IPS-11a (cell line): ENCODE measurements at regions not wholly inside any gene's neighbourhood (a gene's known extent, or its start where the extent isn't known, plus 50 kb on each side); places are given as distances from the start of the nearest gene placed in this dataset.

Source experiments
- H3K4me3 ChIP-seq: one replicate; pipeline ENCODE4 v1.5.1; 2013; ENCODE audit warnings: low read depth, low read length, control low read depth

DNA sequence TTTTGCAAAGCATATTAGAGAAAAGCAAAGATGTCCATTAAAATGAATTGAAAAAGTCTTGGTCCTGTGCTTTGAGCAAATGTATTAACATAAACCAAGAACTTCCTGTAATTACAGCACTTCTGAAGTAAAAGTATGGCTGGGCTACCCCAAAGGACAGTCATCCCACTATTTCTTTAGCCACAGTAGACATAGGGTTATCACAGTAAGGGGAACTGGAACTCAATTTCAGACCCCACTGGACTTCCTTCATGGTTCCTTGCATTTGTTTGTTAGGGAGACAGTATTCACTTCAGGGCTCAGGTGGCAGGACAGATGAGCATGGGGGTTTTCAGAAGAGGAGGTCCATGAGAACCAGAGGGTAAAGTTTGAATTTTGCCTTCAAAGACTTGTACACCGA lies 203.1 kb upstream of the PDE1C start:
- H3K4me3 ChIP-seq, result no peak overlapping the region

DNA sequence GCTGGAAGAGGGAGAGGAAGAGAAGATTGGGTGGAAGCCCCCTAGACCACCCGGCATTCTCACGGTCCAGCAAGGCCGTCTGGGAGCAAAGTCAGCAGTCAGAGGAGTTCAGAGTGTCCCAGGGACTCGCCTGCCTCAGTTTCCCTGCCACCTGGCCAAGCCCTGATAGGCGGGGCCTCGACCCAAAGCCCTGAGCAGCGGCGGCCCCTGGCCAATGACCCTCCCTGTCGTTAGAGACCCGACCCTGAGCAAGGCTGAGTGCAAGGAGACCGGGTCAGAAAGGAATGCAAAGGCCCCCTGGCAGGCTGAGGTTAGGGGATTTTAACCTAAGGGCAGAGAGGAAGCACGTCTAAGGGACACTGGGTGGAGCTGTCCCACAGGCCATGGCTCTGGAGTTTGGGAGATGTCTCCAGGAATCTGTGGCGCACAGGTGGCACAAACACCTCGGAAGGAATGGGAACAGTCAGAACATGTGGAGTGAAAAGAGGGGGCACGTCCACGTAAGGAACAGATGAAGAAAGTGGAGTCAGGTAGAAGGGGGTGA lies 196.8 kb upstream of the PDE1C start:
- no peak overlapping the region for H3K4me3 ChIP-seq

DNA sequence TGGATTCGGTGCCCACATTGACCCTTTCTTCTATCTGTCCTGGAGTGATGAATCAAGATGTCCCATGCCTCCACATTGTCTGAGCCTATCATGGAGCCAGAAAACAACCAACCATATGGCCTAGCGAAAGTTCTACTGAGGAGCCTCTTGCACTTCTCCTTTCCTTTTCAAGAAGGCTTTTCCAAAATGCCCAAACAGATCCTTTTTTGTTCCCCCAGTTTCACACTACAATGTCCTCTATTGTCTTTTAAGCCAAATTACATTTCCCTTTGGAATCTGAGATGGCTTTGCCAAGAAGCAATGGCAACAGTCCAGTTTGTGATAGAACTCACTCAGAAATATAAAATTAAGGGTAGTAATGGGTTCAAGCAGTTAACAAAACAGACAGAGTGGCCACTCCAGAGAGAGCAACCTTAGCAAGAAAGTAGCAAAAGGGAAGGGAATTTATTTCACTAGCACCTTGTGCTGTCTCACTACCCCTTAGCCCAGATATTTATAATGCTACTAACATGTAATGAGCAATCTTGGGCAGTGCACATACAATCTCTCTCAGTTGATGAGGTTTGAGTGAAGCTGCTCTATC lies 194.6 kb upstream of the PDE1C start:
- H3K4me3 ChIP-seq, result no peak overlapping the region

DNA sequence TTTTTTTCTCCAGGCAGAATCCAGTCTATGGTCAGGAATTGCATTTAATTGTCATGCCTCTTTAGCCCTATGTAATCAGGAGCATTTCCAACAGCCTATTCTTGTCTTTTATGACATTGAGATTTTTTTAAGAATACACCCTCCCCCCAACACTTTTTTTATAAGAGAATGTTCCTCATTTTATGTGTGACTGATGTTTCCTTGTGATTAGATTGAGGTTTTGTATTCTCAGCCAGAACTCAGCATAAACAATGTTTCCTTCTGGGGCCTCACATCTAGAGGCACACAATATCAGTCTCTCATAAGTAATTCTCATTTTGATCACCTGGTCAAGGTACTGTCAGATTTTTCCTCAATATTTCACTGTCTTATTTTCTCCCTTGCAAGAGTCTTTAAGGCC lies 193.4 kb upstream of the PDE1C start:
- H3K4me3 ChIP-seq, result no peak overlapping the region

DNA sequence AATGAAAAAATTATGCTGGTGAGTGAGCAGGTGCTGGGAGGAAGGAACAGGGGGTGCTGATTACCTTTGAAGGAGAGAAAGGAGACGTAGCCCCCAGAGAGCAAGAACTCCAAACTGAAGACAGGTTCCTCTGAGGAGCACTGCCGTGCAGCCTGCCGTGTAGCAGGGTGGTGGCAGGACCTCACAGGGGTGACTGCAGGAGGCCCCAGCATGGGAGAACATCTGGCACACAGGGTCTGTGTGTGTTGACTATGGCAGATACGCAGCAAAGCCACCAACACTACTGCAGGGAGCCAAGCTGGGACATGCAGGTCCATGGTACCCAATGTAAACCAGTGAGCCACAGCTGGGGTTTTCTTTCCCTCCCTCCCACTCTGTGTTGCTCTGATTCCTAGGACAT lies 192.1 kb upstream of the PDE1C start:
- H3K4me3 ChIP-seq, result no peak overlapping the region

DNA sequence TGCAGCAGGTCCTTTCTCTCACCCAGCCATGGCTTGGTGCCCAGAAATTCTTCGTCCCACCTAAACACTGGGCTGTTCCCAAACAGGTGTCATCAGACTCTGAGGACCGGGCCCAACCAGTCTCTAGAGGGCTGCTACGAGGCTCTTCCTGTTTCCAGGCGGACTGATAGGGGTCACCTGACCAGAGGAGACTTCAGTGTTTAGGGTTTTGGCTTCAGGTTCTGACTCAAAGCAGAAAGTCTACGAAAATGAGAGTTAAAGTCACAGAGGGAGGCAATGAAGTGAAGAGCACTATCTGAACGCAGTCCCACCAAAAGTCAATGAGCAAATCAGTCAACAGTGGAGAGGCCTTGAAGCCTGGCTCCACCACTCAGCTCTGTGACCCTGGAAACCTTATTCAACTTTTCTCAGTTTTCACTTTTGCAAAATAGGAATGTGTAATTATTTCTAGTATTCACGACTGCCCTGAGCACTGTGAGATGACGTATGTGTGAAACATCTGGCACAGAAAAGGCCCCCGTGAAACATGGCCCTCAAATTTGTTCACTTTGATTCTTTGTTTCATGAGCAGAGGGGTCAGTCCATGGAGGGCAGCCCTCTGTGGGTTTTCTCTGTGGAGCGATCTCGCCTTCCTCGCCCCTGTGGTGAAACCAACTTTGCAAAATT lies 189.9 kb upstream of the PDE1C start:
- no peak overlapping the region for H3K4me3 ChIP-seq

DNA sequence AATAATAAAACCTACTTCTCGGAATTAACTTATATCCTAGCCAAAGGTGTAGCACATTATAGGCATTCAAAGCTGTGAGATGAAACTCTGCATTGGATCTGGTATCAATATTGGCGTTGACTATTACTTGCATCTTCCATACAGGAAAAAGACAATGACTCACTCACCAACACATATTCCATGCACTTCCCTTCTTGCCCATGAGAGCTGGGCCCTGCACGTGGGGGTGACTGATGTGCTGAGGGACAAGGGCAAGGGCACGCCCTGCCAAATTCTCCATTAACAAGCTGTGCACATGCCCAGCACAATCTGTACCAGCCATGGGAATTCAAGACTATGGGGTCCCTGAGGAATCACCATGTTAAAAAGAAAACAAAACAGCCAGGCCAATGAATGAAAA lies 188.1 kb upstream of the PDE1C start:
- no peak overlapping the region for H3K4me3 ChIP-seq

DNA sequence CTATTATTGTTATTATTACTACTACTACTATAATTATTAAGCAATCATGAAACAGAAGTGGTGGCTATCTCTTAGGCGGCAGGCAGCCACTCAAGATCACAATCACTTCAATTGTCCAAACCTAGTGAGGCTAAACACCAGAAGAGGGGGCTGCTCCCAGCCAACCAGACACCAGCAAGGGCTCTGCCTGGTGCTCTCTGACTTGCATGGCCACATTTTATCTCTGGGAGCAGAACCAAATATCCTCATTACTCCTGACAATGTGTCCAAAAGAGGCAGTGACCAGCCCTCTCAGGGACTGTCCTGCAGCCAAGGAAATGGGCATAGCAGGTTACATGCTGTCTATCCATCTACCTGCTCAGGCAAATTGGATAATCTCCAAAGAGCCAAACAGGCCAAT lies 187.4 kb upstream of the PDE1C start:
- no peak overlapping the region for H3K4me3 ChIP-seq

DNA sequence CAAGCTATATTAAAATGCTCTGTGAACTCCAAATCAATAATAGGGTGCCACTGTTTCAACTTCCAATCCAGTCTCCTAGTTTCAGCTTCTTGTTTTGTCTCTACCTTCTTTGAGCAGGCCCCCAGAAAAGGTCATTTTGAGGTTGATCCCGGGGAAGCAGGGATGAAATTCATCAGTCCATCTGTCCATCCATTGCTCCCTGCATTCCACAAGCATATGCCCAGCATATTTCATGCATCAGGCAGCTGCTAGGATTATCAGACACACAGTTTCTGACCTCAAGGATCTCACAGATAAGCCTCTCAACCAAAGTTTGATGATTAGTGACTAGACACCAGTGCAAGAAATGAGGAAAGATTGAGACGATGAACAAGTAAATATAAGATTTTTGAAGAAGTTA lies 186.6 kb upstream of the PDE1C start:
- no peak overlapping the region for H3K4me3 ChIP-seq

DNA sequence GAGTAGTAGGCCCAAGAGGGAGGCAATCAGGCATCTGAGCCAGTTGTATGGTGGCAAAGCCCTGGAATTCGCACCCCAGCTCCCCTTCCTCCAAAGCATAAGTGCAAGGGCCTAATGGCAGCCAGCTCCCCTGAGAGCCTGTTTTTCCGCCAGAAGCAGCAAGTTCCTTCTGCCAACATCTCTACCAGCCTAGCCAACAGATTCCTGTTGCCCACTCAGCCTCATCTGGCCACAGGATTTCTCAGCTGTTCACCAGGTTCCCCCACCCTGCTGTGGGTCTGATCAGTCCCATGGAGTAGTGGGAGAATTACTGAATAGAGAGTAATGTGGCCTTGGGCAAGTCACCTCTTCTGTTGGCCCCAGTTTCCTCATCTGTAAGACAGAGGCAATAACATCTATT lies 186.2 kb upstream of the PDE1C start:
- H3K4me3 ChIP-seq, result no peak overlapping the region

DNA sequence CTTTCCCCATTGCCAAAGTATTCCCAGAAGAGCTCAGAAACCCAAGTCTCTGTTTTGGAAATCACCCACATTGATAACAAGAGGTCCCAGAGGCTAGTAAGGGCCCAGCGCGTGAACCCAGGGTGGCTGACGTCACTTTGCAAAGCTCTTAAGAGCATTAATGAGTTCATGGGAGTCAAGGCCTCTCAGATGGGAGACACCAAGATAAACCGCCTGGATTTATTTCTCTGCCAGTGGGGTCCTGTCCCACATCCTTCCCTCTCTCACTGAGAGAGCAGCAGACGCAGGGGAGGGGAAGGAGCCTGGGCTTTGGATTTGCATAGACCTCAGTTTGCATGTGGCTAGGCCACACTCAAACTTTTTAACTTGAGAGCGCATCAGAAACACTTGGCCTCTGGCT lies 184.8 kb upstream of the PDE1C start:
- H3K4me3 ChIP-seq, result no peak overlapping the region

DNA sequence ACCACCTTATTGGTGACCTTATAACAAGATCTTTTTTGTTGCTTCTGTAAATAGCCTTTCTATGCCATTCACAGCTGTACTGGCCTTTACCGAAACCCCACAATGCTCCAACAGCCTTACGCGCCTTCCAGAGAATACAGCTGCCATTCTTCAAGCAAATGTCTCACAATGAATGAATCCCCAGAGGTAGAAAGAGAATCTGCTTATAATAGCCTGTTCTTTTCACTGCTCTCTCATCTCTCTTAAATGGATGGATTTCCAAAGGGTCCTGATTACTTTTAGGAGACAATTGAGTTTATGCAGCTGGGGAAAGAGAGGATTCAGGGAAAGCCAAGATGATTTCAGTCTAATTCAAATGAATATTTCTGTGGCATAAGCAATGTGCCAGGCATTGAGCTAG lies 183.1 kb upstream of the PDE1C start:
- H3K4me3 ChIP-seq, result no peak overlapping the region

DNA sequence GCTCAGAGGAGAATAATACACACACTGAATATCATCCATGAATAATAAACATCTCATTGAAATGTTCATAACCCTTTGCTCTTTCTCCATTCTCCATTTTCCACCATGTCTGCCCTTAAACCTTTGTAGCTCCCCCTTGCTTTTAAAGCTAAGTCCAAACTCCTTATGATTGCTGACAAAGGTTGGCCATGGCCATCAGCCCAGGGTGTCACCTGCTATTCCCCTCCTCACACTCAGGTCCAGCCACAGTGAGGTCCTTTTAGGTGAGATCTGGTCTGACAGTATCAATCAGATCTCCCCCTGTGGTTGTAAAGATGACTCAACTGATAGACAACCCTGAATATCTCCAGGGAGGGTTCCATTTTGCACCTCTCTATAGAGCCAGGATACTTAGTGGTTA lies 181.5 kb upstream of the PDE1C start:
- no peak overlapping the region for H3K4me3 ChIP-seq

DNA sequence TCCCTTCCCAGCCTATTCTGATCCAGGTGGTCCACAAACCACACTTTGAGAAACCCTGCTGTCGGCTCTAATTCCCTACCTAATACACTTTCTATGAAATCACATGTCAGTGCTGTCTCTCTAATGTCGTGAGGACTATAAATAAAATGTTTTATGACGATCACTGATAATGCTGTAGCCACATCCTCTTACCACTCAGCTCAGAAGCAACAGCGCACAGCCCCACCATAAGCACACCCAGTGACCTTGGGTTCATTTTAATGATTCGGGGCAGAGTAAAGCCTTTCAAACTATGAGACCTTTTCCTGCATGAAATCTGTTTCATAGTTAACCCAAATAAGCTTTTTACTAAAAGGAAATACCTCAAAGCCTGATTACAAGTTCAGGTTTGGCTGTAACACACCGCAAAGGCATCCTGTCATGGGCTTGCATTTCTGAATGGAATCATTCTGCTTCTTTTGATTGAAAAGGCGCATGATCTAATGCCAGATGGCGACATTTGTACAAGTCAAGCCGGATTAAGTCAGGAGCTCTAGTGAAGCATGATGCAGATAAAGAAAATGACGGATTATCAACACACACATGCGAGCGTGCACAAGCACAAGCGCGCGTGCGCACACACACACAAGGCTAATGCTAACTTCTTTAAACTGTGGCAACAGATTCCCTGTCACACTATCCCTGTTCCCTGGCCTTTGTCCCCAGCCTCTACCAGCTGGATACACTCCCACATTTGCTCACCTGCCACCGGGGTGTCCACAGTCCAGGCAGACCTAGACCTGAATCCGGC lies 180.5 kb upstream of the PDE1C start:
- no peak overlapping the region for H3K4me3 ChIP-seq

DNA sequence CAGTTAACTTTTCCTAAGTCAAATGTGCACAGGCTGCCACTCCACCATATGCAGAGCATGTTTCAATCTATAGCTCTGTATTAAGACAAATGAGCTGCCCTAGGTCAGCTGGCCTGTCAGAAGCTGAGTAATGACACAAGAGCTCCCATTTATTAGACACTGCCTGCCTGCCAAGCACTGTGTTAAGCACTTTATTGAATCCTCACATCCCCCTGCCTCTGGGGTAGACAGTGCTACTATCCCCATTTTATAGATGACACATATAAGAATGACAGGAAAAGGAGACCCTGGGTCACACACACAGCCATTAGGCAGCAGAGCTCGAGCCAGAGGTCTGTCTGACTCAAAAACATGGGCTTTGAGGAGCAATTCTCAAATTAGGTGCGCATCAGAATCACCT lies 179.8 kb upstream of the PDE1C start:
- H3K4me3 ChIP-seq, result no peak overlapping the region

DNA sequence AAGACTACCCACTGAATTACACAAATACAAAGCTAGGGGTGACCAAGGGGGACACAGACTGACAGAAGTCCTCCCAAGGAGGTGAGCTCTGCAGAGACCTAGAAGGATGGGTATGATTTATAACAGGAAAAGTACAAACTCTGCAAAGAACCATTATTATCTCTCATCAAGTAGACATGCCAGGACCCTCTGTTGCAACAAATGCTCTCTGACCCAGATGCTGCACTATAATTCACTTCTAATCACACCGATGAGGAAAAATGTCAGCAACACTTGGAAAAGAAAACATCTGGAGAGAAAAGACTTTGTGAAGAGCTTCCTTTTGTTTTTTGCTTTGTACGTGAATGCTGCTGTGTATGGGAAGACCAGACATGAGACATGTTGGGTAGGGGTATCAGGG lies 178.3 kb upstream of the PDE1C start:
- no peak overlapping the region for H3K4me3 ChIP-seq

DNA sequence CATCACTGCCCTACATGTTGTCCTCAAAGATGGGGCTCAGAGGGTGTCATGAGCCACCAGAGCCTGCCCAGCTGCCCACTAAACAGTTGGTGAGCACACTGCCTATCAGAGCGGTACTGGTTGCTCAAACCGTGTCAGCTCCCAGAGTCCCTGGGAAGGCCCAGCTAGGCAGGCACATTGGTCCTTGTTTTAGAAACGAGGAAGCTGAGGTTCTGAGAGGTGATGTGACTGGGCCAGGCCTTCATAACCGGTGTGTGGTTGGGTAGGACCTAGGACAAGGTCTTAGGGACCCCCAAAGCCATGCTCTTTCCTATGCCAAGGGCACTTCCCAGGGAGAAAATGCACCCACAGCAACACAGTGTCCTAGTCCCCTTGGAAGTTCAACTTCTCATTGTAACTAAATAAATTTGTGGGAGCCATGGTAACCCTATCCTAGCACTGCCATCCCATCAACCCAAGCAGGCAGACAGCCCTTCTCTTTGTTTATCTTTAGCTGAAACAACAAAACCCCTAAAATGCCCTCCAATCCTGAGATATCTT lies 174.7 kb upstream of the PDE1C start:
- no peak overlapping the region for H3K4me3 ChIP-seq

DNA sequence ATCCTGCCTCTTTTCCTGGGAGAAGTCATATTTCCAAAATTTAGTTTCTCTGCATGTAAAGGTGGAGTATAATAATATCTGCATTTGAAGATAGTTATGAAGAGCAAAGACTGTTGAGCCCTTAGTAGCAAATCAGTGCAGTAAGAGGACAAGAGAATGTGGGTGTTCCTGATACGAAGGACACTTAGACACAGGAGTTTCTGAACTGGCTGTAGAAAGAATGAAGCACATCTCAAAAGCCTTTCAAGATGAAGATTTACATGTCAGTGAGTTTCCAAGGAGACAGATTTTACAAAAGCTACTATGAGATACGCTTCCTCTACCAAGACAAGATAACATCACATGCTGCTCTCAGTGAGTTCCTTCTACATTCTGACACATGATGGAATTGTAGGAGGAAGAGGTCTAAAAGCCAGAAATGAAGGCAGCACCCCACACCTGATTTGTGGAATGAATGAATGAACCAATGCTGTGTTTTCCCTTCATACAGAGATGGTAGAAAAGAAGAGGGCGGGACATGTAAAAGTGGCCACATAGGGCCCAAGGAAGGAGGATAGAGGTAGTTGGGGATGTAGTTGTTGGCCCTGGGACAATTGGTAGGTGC lies 173.6 kb upstream of the PDE1C start:
- H3K4me3 ChIP-seq, result no peak overlapping the region

DNA sequence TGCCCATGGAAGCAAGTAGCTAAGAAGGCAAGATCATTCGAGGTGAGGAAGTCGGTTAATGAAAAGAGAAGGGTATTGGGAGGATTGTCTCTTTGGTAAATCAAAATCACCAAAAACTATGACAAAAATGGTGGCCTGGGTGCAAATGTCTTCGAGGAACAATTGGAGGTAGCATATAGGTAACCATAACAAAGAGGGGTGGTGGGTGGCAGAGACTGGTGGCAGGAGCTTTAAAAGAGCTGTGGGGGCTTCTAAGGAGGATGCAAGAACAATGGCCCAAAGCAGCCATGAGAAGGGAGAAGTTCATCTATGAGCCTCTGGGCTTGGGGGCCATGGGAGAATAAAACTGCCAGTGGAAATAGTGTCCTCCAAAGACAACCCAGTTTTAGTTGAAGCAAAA lies 172.2 kb upstream of the PDE1C start:
- no peak overlapping the region for H3K4me3 ChIP-seq

DNA sequence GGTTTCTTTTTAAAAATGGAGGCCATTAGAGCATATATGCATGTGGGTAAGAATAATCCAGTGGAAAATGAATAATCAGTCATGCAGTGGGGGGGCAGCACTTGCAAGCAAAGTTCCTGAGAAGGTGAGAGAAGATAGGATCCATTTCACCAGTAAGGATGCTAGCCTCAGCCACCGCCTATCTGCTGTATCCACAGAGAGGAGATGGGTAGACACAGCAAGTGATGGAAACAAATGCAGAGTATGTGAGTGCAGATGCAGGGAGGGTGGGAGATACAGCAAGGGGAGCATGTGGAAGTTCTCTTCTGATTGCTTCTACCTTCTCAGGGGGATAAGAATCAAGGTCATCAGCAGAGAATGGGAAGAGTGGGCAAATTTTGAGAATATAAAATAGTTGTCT lies 171.4 kb upstream of the PDE1C start:
- no peak overlapping the region for H3K4me3 ChIP-seq

DNA sequence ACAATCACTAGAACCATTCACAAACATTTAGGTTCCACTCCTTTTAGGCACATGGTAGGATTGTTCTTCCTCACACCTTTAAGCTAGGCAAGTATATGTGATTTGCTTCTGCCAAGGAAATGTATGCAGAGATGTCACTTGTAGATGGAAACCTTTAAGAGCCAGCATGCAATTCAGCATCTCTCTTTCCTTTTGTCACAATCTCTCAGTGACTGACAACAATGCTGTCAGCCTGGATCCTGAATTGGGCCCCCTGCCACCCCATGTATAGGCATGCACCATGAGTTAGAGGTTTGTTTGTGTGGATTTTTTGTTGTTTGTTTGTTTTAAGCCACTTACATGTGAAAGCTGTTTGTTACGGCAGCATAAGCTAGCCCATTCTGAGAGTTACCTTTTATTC lies 169.6 kb upstream of the PDE1C start:
- H3K4me3 ChIP-seq, result no peak overlapping the region

DNA sequence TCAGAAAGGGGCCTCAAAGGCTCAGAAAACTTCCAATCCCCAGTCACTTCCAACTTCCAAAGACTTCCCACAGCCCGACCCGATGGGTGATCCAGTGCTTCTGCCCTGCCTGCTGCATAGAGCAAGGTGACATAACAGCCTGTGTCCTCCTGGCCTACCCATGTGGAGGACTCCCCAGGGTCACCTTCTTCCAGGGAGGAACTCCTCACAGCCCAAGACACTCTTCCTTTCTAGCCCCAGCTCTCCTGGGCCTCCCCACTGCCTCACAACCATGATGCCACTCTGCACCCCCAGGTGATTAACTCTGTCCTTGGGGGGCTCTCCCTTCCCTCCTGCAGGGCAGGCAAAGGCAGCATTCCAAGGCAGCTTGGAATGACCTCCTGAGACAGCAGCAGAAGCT lies 158.4 kb upstream of the PDE1C start:
- no peak overlapping the region for H3K4me3 ChIP-seq
